ENCODE measurements at regions not wholly inside any gene's neighbourhood (a gene's known extent, or its start where the extent isn't known, plus 50 kb on each side); places are given as distances from the start of the nearest gene placed in this dataset.

GRCh38 chr20:57800791-57801430, 91.1 kb upstream of the PMEPA1 start:
- no peak for DNase-seq (ENCODE audit: low read depth in 1 of 2, low spot score in 1 of 2)
- Histone ChIP-seq H3K4me3 (replicated peaks; ENCODE audit: insufficient read depth, low read length) (no peak overlapping the region), H3K27ac (replicated peaks) (no peak overlapping the region), H3K27me3 (ENCODE audit: insufficient read depth, poor library complexity, severe bottlenecking) (no peaks in the 10 kb centered on the region)
- TF ChIP-seq POLR2AphosphoS5 (IDR thresholded peaks at IDR 0.05; ENCODE audit: low read depth) (no peak), GABPA (IDR thresholded peaks at IDR 0.05; ENCODE audit: low read depth) (no peak), SPI1 (IDR thresholded peaks at IDR 0.05; ENCODE audit: borderline replicate concordance, low read depth) (no peak)
- TF ChIP-seq, protein P1, sequence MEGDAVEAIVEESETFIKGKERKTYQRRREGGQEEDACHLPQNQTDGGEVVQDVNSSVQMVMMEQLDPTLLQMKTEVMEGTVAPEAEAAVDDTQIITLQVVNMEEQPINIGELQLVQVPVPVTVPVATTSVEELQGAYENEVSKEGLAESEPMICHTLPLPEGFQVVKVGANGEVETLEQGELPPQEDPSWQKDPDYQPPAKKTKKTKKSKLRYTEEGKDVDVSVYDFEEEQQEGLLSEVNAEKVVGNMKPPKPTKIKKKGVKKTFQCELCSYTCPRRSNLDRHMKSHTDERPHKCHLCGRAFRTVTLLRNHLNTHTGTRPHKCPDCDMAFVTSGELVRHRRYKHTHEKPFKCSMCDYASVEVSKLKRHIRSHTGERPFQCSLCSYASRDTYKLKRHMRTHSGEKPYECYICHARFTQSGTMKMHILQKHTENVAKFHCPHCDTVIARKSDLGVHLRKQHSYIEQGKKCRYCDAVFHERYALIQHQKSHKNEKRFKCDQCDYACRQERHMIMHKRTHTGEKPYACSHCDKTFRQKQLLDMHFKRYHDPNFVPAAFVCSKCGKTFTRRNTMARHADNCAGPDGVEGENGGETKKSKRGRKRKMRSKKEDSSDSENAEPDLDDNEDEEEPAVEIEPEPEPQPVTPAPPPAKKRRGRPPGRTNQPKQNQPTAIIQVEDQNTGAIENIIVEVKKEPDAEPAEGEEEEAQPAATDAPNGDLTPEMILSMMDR (IDR thresholded peaks at IDR 0.05; ENCODE audit: insufficient read depth, low read length): no peak
- TF ChIP-seq, protein P2, sequence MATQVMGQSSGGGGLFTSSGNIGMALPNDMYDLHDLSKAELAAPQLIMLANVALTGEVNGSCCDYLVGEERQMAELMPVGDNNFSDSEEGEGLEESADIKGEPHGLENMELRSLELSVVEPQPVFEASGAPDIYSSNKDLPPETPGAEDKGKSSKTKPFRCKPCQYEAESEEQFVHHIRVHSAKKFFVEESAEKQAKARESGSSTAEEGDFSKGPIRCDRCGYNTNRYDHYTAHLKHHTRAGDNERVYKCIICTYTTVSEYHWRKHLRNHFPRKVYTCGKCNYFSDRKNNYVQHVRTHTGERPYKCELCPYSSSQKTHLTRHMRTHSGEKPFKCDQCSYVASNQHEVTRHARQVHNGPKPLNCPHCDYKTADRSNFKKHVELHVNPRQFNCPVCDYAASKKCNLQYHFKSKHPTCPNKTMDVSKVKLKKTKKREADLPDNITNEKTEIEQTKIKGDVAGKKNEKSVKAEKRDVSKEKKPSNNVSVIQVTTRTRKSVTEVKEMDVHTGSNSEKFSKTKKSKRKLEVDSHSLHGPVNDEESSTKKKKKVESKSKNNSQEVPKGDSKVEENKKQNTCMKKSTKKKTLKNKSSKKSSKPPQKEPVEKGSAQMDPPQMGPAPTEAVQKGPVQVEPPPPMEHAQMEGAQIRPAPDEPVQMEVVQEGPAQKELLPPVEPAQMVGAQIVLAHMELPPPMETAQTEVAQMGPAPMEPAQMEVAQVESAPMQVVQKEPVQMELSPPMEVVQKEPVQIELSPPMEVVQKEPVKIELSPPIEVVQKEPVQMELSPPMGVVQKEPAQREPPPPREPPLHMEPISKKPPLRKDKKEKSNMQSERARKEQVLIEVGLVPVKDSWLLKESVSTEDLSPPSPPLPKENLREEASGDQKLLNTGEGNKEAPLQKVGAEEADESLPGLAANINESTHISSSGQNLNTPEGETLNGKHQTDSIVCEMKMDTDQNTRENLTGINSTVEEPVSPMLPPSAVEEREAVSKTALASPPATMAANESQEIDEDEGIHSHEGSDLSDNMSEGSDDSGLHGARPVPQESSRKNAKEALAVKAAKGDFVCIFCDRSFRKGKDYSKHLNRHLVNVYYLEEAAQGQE (IDR thresholded peaks at IDR 0.05; ENCODE audit: insufficient replicate concordance, low read depth): no peak

GRCh38 chr20:57797401-57797800, 87.6 kb upstream of the PMEPA1 start:
- TF ChIP-seq, protein P2 (IDR thresholded peaks at IDR 0.05; ENCODE audit: insufficient replicate concordance, low read depth): no peak
- TF ChIP-seq, protein P1 (IDR thresholded peaks at IDR 0.05; ENCODE audit: insufficient read depth, low read length): no peak
- TF ChIP-seq SPI1 (IDR thresholded peaks at IDR 0.05; ENCODE audit: borderline replicate concordance, low read depth) (no peak), POLR2AphosphoS5 (IDR thresholded peaks at IDR 0.05; ENCODE audit: low read depth) (no peak), GABPA (IDR thresholded peaks at IDR 0.05; ENCODE audit: low read depth) (no peak)
- H3K27me3 ChIP-seq (ENCODE audit: insufficient read depth, poor library complexity, severe bottlenecking): no peaks in the 10 kb centered on the region
- H3K4me3 ChIP-seq (replicated peaks; ENCODE audit: insufficient read depth, low read length): no peak overlapping the region
- DNase-seq (ENCODE audit: low read depth in 1 of 2, low spot score in 1 of 2): no peak
- no peak overlapping the region for H3K27ac ChIP-seq (replicated peaks)

- no peak for DNase-seq (ENCODE audit: low read depth in 1 of 2, low spot score in 1 of 2)
- H3K4me3 ChIP-seq (replicated peaks; ENCODE audit: insufficient read depth, low read length): no peak overlapping the region
- no peaks in the 10 kb centered on the region for H3K27me3 ChIP-seq (ENCODE audit: insufficient read depth, poor library complexity, severe bottlenecking)
- H3K27ac ChIP-seq (replicated peaks): no peak overlapping the region
- TF ChIP-seq SPI1 (IDR thresholded peaks at IDR 0.05; ENCODE audit: borderline replicate concordance, low read depth) (no peak), GABPA (IDR thresholded peaks at IDR 0.05; ENCODE audit: low read depth) (no peak)
- TF ChIP-seq, protein P2 (IDR thresholded peaks at IDR 0.05; ENCODE audit: insufficient replicate concordance, low read depth): no peak
Measured at GRCh38 chr20:57795977-57796560, 86.3 kb upstream of the PMEPA1 start.
